ENCODE measurements at regions not wholly inside any gene's neighbourhood (a gene's known extent, or its start where the extent isn't known, plus 50 kb on each side); places are given as distances from the start of the nearest gene placed in this dataset.

DNA sequence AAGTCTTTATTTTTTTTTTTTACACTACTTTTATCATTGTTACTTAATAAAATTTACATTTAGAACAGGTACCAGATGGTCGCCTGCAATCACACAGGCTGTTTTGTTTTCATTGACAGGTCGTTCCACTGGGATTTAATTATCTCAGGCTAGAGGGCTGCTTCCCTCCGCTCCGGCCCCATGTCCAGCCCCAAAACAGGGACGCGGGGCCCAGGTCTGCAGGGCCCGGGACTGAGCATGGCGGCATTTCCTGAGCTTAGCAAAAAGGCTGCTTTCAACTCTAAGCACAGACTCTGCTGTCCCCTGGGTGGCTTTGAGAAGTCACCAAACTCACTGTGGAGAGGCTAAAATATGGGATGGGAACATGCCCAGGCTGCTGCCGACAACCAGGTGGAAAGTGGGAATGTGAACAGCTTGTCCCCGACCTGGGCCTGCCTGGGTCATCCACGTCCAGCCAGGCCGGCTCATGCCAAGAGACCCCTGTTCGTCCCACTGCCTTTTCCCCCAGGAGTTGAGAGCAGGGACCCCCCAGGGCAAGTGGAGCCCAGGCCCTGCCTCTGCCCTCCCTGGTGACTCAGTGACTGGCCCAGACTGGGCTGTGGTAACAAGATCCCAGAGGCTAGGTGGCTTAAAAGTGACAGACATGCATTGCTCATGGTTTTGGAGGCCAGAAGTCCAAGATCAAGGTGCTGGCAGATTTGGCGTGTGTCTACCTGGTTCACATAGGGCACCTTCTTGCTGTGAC lies 150.0 kb downstream of the SHANK2 start:
- Histone ChIP-seq H3K27ac (no peak overlapping the region), H3K4me3 (no peak overlapping the region), H3K36me3 (no peaks in the 10 kb centered on the region), H3K9me3 (no peaks in the 10 kb centered on the region), H3K4me1 (no peaks in the 10 kb centered on the region), H3K27me3 (no peaks in the 10 kb centered on the region)
- TF ChIP-seq CTCF (IDR thresholded peaks at IDR 0.05): no peak
- intact Hi-C loops (cut with DNase I): no loop called here
- no peak for DNase-seq (ENCODE audit: low spot score in 2 of 2)

DNA sequence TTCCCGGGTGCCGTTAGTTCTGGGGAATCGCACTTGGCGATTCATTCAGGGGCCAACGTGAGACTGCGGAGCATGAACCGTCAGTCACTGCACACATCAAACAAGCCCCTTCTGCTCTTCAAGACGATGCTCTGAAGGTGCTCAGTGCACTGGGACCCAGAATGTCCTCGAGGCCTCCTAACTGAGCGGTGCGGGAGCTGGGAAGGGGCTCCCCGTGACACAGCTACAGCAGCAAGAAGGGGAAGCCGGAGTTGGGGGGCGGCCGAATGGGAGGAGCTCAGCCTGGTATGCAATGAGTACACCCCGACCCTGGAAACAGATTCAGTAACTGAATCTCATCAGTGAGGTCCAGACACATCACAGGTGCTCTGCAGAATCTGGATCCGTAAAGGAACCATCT lies 150.8 kb downstream of the SHANK2 start:
- no peak for DNase-seq (ENCODE audit: low spot score in 2 of 2)
- TF ChIP-seq CTCF (IDR thresholded peaks at IDR 0.05): no peak
- H3K27ac ChIP-seq: no peak overlapping the region
- intact Hi-C loops (cut with DNase I): no loop called here
- H3K36me3 ChIP-seq: no peaks in the 10 kb centered on the region
- no peaks in the 10 kb centered on the region for H3K27me3 ChIP-seq
- no peak overlapping the region for H3K4me3 ChIP-seq
- H3K4me1 ChIP-seq: no peaks in the 10 kb centered on the region
- H3K9me3 ChIP-seq: no peaks in the 10 kb centered on the region

DNA sequence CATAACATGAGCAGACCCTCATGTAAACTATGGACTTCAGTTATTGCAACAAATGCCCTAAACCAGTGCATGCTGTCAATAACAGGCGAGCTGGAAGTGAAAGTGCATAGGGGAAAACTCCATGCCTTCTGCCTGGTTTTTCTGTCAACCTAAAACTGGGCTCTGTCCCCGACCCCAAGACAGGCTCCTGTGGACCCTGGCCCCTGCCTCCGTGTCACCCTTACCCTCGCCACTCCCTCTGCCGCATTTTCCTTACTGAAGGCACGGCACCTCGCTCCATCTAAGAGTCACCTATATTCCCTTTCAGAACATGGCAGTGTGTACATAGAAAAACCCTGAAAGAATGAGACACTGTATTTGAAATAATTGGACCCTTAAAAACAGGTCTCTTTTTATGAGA lies 151.3 kb downstream of the SHANK2 start:
- no peak for DNase-seq (ENCODE audit: low spot score in 2 of 2)
- no peak overlapping the region for H3K27ac ChIP-seq
- no peaks in the 10 kb centered on the region for H3K27me3 ChIP-seq
- H3K36me3 ChIP-seq: no peaks in the 10 kb centered on the region
- TF ChIP-seq CTCF (IDR thresholded peaks at IDR 0.05): no peak
- H3K4me3 ChIP-seq: no peak overlapping the region
- intact Hi-C loops (cut with DNase I): no loop called here
- H3K9me3 ChIP-seq: no peaks in the 10 kb centered on the region
- H3K4me1 ChIP-seq: no peaks in the 10 kb centered on the region

DNA sequence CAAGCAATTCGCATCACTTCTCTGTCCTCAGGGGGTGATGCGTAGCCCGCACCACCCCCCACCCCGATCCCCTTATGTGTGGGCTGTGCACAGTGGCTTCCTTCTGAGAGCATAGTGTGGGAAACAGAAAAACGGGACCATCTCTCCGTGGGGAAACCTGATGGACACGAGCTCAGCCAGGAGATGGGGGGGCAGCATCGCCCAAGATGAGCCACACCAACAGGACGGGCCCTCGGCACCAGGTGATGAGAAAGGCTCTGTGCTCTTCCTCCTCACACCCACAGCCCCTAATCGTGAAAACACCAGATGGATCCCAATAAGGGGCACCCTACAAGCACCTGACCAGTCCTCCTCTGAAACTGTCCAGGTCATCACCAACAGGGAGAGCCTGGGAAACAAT lies 153.6 kb downstream of the SHANK2 start:
- no peak overlapping the region for H3K27ac ChIP-seq
- no peaks in the 10 kb centered on the region for H3K27me3 ChIP-seq
- DNase-seq (ENCODE audit: low spot score in 2 of 2): no peak

GRCh38 chr11:71097506-71098240 lies 154.7 kb downstream of the SHANK2 start:
- Histone ChIP-seq H3K4me1 (no peaks in the 10 kb centered on the region), H3K27ac (no peak overlapping the region), H3K27me3 (no peaks in the 10 kb centered on the region), H3K4me3 (no peak overlapping the region), H3K36me3 (no peaks in the 10 kb centered on the region), H3K9me3 (no peaks in the 10 kb centered on the region)
- TF ChIP-seq CTCF (IDR thresholded peaks at IDR 0.05): no peak
- no peak for DNase-seq (ENCODE audit: low spot score in 2 of 2)
- intact Hi-C loops (cut with DNase I): no loop called here

More for the DNA sequence above, 153.6 kb downstream of the SHANK2 start:
- intact Hi-C loops (cut with DNase I): no loop called here
- no peak for TF ChIP-seq CTCF (IDR thresholded peaks at IDR 0.05)
- Histone ChIP-seq H3K4me3 (no peak overlapping the region), H3K9me3 (no peaks in the 10 kb centered on the region), H3K36me3 (no peaks in the 10 kb centered on the region), H3K4me1 (no peaks in the 10 kb centered on the region)
